ENCODE measurements at regions not wholly inside any gene's neighbourhood (a gene's known extent, or its start where the extent isn't known, plus 50 kb on each side); places are given as distances from the start of the nearest gene placed in this dataset.

DNA sequence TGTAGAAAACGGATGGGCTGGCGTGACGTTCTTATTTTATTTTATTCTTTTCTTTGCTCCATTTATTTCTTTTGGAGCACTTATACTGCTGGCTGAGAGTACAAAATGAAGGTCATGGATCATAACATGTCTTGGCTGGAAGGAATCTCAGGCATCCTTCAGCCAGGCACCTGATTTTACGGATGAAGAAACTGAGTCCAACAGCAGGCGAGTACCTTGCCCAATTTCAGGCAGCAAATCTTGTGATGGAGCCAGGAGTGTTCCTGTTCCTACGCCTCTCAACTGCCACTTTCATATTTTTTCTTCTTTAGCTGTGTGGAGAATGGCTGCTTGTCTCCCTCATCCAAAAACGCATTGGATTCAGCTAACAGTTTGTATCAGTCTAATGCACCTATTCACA, 332.1 kb upstream of the IGFBP7 start (continued):
- TF ChIP-seq, protein P1, sequence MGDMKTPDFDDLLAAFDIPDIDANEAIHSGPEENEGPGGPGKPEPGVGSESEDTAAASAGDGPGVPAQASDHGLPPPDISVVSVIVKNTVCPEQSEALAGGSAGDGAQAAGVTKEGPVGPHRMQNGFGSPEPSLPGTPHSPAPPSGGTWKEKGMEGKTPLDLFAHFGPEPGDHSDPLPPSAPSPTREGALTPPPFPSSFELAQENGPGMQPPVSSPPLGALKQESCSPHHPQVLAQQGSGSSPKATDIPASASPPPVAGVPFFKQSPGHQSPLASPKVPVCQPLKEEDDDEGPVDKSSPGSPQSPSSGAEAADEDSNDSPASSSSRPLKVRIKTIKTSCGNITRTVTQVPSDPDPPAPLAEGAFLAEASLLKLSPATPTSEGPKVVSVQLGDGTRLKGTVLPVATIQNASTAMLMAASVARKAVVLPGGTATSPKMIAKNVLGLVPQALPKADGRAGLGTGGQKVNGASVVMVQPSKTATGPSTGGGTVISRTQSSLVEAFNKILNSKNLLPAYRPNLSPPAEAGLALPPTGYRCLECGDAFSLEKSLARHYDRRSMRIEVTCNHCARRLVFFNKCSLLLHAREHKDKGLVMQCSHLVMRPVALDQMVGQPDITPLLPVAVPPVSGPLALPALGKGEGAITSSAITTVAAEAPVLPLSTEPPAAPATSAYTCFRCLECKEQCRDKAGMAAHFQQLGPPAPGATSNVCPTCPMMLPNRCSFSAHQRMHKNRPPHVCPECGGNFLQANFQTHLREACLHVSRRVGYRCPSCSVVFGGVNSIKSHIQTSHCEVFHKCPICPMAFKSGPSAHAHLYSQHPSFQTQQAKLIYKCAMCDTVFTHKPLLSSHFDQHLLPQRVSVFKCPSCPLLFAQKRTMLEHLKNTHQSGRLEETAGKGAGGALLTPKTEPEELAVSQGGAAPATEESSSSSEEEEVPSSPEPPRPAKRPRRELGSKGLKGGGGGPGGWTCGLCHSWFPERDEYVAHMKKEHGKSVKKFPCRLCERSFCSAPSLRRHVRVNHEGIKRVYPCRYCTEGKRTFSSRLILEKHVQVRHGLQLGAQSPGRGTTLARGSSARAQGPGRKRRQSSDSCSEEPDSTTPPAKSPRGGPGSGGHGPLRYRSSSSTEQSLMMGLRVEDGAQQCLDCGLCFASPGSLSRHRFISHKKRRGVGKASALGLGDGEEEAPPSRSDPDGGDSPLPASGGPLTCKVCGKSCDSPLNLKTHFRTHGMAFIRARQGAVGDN (IDR thresholded peaks at IDR 0.05), result no peak

GRCh38 chr4:57437649-57438048, 327.5 kb upstream of the IGFBP7 start:
- H3K27ac ChIP-seq (ENCODE audit: control insufficient read depth, insufficient read depth), result no peak overlapping the region
- no peaks in the 10 kb centered on the region for H3K36me3 ChIP-seq (ENCODE audit: control insufficient read depth in 2 of 2, insufficient read depth in 2 of 2, low read length in 1 of 2)
- no peak for ATAC-seq
- FAIRE-seq, result no peak
- H3K4me1 ChIP-seq (ENCODE audit: control insufficient read depth, insufficient read depth, low read length), result no peaks in the 10 kb centered on the region
- no peak overlapping the region for H3K9ac ChIP-seq (ENCODE audit: control insufficient read depth, insufficient read depth, low read length)
- ChIA-PET RAD21 (ENCODE audit: unreplicated experiment) (no interaction called here), SMC1A (ENCODE audit: uncharacterized antibody, unreplicated experiment) (no interaction called here), POLR2A (no interaction called here), CTCF (no interaction called here)
- no peaks in the 10 kb centered on the region for H3K79me2 ChIP-seq (ENCODE audit: control insufficient read depth, insufficient read depth, low read length)
- H3K9me3 ChIP-seq (replicated peaks; ENCODE audit: control insufficient read depth, insufficient read depth, low read length), result no peaks in the 10 kb centered on the region
- intact Hi-C loops (cut with micrococcal nuclease; ENCODE audit: unreplicated experiment), result no loop called here
- WGBS (ENCODE audit: insufficient coverage, insufficient replicate concordance, low lambda C conversion rate, missing lambda C conversion rate), result 43% methylated on average over 8 of the region's 8 CpGs
- no peak overlapping the region for H3K4me3 ChIP-seq
- H3K27me3 ChIP-seq (replicated peaks in 1 of 2; ENCODE audit: control insufficient read depth in 2 of 2, insufficient read depth in 2 of 2, low read length in 1 of 2), result no peaks in the 10 kb centered on the region
- no peak for DNase-seq (ENCODE audit: low read depth, low spot score)
- no peaks in the 10 kb centered on the region for H4K20me1 ChIP-seq (ENCODE audit: control insufficient read depth, insufficient read depth)
- no TSS peak for BruUV-seq (replicated peaks)
- H2AFZ ChIP-seq (ENCODE audit: control insufficient read depth, low read depth, low read length), result no peak overlapping the region
- H3K4me2 ChIP-seq (ENCODE audit: control insufficient read depth, insufficient read depth), result no peak overlapping the region
- TF ChIP-seq ATF2 (IDR thresholded peaks at IDR 0.05; ENCODE audit: low read length), result no peak
- no peak for TF ChIP-seq WRNIP1 (IDR thresholded peaks at IDR 0.05; ENCODE audit: borderline replicate concordance, low read depth, low read length)
- 0 out of 2 replicates have a peak, but pooled peaks have one; percentile 42 for TF ChIP-seq REST (IDR thresholded peaks at IDR 0.05; ENCODE audit: low read depth, low read length)
- in situ Hi-C loops (cut with MboI), result loop anchor here (25.0 kb wide), 1 partner anchor 1725 kb away; no protein-coding TSS in a partner anchor

Data from GM12878 (cell line).